IMR-90 (cell line): ENCODE measurements at regions not wholly inside any gene's neighbourhood (a gene's known extent, or its start where the extent isn't known, plus 50 kb on each side); places are given as distances from the start of the nearest gene placed in this dataset.
A peak's percentile ranks its signal among the peaks of the same experiment; 100 is the strongest.

Experiments
- ATAC-seq: fragments of 200-7000 bp; cut with Tn5 transposase; 2 replicates; pipeline ENCODE4 v1.9.1; 2020; ENCODE audit warnings: low read depth, mild to moderate bottlenecking, moderate library complexity
- BruUV-seq: library from RNA; stranded (reverse); fragments of 400-500 nt; replicated peaks from 2 replicates; lab custom pipeline; 2021; lab: Mats Ljungman, UMichigan
- CTCF ChIA-PET: fragments of 300-600 bp; formaldehyde crosslinking; extraction: SDS; loops from one replicate; lab custom pipeline; 2021; ENCODE audit warnings: antibody characterized with exemption; lab: Yijun Ruan, JAX
- POLR2A ChIA-PET: fragments of 300-600 bp; sonication (Branson Sonifier 250); formaldehyde crosslinking; loops from one replicate; lab custom pipeline; 2022; ENCODE audit warnings: antibody characterized with exemption; ENCODE audit not compliant: unreplicated experiment; lab: Charles Lee
- DNase-seq: peaks from one replicate; pipeline ENCODE4 v3.0.0; 2013
- H2AFZ ChIP-seq: replicated peaks from 2 replicates; pipeline ENCODE3; 2013; ENCODE audit warnings: low read length, mild to moderate bottlenecking; ENCODE audit not compliant: poor library complexity
- H2AK5ac ChIP-seq: 2 replicates; pipeline ENCODE4 v1.6.1; 2013; ENCODE audit warnings: low read depth, low read length, inconsistent platforms
- H2AK9ac ChIP-seq: replicated peaks from 2 replicates; pipeline ENCODE3; 2013; ENCODE audit warnings: mild to moderate bottlenecking, low read depth, low read length, moderate library complexity; ENCODE audit not compliant: poor library complexity
- H2BK120ac ChIP-seq: 2 replicates; pipeline ENCODE4 v1.6.1; 2013; ENCODE audit warnings: low read depth, low read length, inconsistent platforms
- H2BK15ac ChIP-seq: 3 replicates; pipeline ENCODE4 v1.6.1; 2013; ENCODE audit warnings: low read depth, low read length, inconsistent platforms
- H2BK20ac ChIP-seq: 2 replicates; pipeline ENCODE4 v1.6.1; 2013; ENCODE audit warnings: low read depth, mild to moderate bottlenecking, inconsistent platforms, low read length, moderate library complexity
- H2BK5ac ChIP-seq: 2 replicates; pipeline ENCODE4 v1.6.1; 2013; ENCODE audit warnings: mild to moderate bottlenecking, low read depth, low read length, inconsistent platforms; ENCODE audit not compliant: poor library complexity, severe bottlenecking
- H3K14ac ChIP-seq: replicated peaks from 2 replicates; pipeline ENCODE4 v1.6.1; 2013; ENCODE audit warnings: low read depth, low read length, inconsistent platforms
- H3K18ac ChIP-seq: 2 replicates; pipeline ENCODE4 v1.6.1; 2013; ENCODE audit warnings: low read depth, low read length, control low read depth
- H3K23ac ChIP-seq: 2 replicates; pipeline ENCODE4 v1.6.1; 2013; ENCODE audit warnings: low read depth, low read length, inconsistent platforms
- H3K27ac ChIP-seq: 2 replicates; pipeline ENCODE4 v1.5.1; 2013; ENCODE audit warnings: mild to moderate bottlenecking, control low read depth, low read length; ENCODE audit not compliant: insufficient read depth
- H3K27me3 ChIP-seq: 2 replicates; pipeline ENCODE4 v1.6.1; 2013; ENCODE audit warnings: low read length; ENCODE audit not compliant: control insufficient read depth, insufficient read depth
- H3K36me3 ChIP-seq: 2 replicates; pipeline ENCODE4 v1.6.1; 2013; ENCODE audit warnings: low read length, mixed read lengths; ENCODE audit not compliant: control insufficient read depth, insufficient read depth
- H3K4ac ChIP-seq: 2 replicates; pipeline ENCODE4 v1.6.1; 2013; ENCODE audit warnings: low read depth, low read length, inconsistent platforms
- H3K4me1 ChIP-seq: 2 replicates; pipeline ENCODE4 v1.6.1; 2013; ENCODE audit warnings: low read length, mixed read lengths; ENCODE audit not compliant: control insufficient read depth, insufficient read depth
- H3K4me2 ChIP-seq: 2 replicates; pipeline ENCODE4 v1.6.1; 2013; ENCODE audit warnings: low read depth, mild to moderate bottlenecking, control low read depth, low read length, moderate library complexity
- H3K4me3 ChIP-seq: 2 replicates; pipeline ENCODE4 v1.5.1; 2013; ENCODE audit warnings: low read depth, mild to moderate bottlenecking, control low read depth, low read length, moderate library complexity; ENCODE audit not compliant: insufficient read depth
- H3K56ac ChIP-seq: 2 replicates; pipeline ENCODE4 v1.6.1; 2013; ENCODE audit warnings: low read length, inconsistent platforms; ENCODE audit not compliant: insufficient read depth; ENCODE audit errors: extremely low read depth
- H3K79me1 ChIP-seq, 2 experiments: 2 replicates each; pipeline ENCODE4 v1.6.1; 2013; ENCODE audit warnings: low read length in 2 of 2, inconsistent platforms in 1 of 2, low read depth in 1 of 2
- H3K9ac ChIP-seq: 2 replicates; pipeline ENCODE4 v1.6.1; 2013; ENCODE audit warnings: low read depth, low read length, control low read depth
- H3K9me1 ChIP-seq: 2 replicates; pipeline ENCODE4 v1.6.1; 2013; ENCODE audit warnings: low read length, inconsistent platforms; ENCODE audit not compliant: insufficient read depth
- H3K9me3 ChIP-seq: 2 replicates; pipeline ENCODE4 v1.6.1; 2013; ENCODE audit warnings: low read length; ENCODE audit not compliant: control insufficient read depth, insufficient read depth
- H4K20me1 ChIP-seq: 2 replicates; pipeline ENCODE4 v1.6.1; 2013; ENCODE audit warnings: low read length, inconsistent platforms; ENCODE audit not compliant: insufficient read depth
- H4K5ac ChIP-seq: 2 replicates; pipeline ENCODE4 v1.6.1; 2013; ENCODE audit warnings: mild to moderate bottlenecking, low read depth, low read length, control low read depth
- H4K8ac ChIP-seq, 2 experiments: 2 replicates each; pipeline ENCODE4 v1.6.1; 2013; ENCODE audit warnings: low read depth in 2 of 2, low read length in 2 of 2, control low read depth in 1 of 2, inconsistent platforms in 1 of 2
- H4K91ac ChIP-seq: 2 replicates; pipeline ENCODE4 v1.6.1; 2013; ENCODE audit warnings: low read depth, low read length, inconsistent platforms; ENCODE audit not compliant: insufficient read depth
- FOS ChIP-seq: fragments of 150-350 bp; IDR thresholded peaks from 2 replicates; pipeline ENCODE4 v1.6.1; 2016; ENCODE audit warnings: low read depth, low read length
- MAFK ChIP-seq: IDR thresholded peaks from 2 replicates; pipeline ENCODE4 v1.6.1; 2012; ENCODE audit warnings: low read depth, low read length, improper control_type of control experiment
- MAZ ChIP-seq: IDR thresholded peaks from 2 replicates; pipeline ENCODE4 v1.6.1; 2012; ENCODE audit warnings: low read depth, mild to moderate bottlenecking, low read length, improper control_type of control experiment, moderate library complexity, borderline replicate concordance
- MXI1 ChIP-seq: IDR thresholded peaks from 2 replicates; pipeline ENCODE4 v1.6.1; 2012; ENCODE audit warnings: low read depth, mild to moderate bottlenecking, low read length, moderate library complexity, borderline replicate concordance
- POLR2A ChIP-seq: IDR thresholded peaks from 2 replicates; pipeline ENCODE4 v1.6.1; 2012; ENCODE audit warnings: mild to moderate bottlenecking, low read depth, low read length
- SMC3 ChIP-seq: fragments of 150-350 bp; IDR thresholded peaks from 2 replicates; pipeline ENCODE4 v1.6.1; 2016; ENCODE audit warnings: low read depth, mild to moderate bottlenecking, antibody characterized with exemption, low read length, moderate library complexity
- WGBS, 2 experiments: methylation state at CpG; one replicate each; pipeline versions ENCODE4 v1.1.5 to v1.1.7; 2013; ENCODE audit warnings: missing lambda C conversion rate in 2 of 2; ENCODE audit not compliant: insufficient read length in 1 of 2; ENCODE audit errors: extremely low coverage in 2 of 2; 5-methylcytosine and 5-hydroxymethylcytosine counted together
- dilution Hi-C: fragments of 300-500 bp; cut with HindIII; formaldehyde crosslinking; loops from one replicate; pipeline ENCODE4 v1.14.3; 2018; ENCODE audit warnings: low sequenced_read_pairs; ENCODE audit not compliant: unreplicated experiment
- in situ Hi-C: fragments of 300-500 bp; cut with MboI; formaldehyde crosslinking; loops from 3 replicates; pipeline ENCODE4 v1.14.3; 2019; ENCODE audit warnings: low sequenced_read_pairs, inconsistent platforms, mixed read lengths
- intact Hi-C: fragments of 100-400 bp; cut with micrococcal nuclease; formaldehyde crosslinking; loops from 2 replicates; pipeline ENCODE4 v1.10.0; 2022
- TF ChIP-seq, protein P1 (sequence below): conservative IDR thresholded peaks from 2 replicates; pipeline ENCODE4 v1.5.1; 2012; ENCODE audit warnings: mild to moderate bottlenecking, low read depth, low read length, improper control_type of control experiment
- TF ChIP-seq, protein P2 (sequence below): fragments of 150-350 bp; IDR thresholded peaks from 2 replicates; pipeline ENCODE4 v1.6.1; 2017; ENCODE audit warnings: mild to moderate bottlenecking, antibody characterized with exemption, low read length, low read depth
- TF ChIP-seq, protein P3 (sequence below): fragments of 150-350 bp; IDR thresholded peaks from 2 replicates; pipeline ENCODE4 v1.6.1; 2016; ENCODE audit warnings: low read depth, mild to moderate bottlenecking, low read length, moderate library complexity, borderline replicate concordance

DNA sequence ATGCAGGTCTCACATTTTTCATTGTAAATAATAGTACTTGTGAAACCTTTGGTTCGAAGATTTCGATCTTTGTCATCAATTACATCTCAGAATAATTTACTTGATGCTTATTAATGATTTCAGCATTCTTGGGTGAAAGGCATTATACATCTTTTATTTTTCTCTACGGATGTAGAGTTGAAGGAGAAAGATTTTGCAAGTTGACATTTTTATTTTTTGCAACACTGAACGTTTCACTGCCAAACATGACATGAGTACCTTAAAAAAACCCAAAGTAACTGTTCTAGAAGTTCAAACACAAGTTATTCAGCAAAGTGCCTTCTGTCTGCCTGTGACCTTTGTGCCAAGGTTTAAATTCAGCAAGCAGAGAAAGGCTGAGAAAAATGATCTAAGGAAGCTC lies 97.3 kb upstream of the SGK1 start:
- peak overlapping the region; percentile 49; the same call in 1 of the 3 replicates for H2BK15ac ChIP-seq
- H3K27ac ChIP-seq: no peak overlapping the region
- BruUV-seq: no TSS peak
- peak overlapping the region; percentile 29; the same call in 1 of the 2 replicates for H3K18ac ChIP-seq
- intact Hi-C loops (no loop called here), dilution Hi-C loops (no loop called here), in situ Hi-C loops (loop anchor here (10.0 kb wide), 1 partner anchor 240 kb away; no protein-coding TSS in a partner anchor)
- no peaks in the 10 kb centered on the region for H3K36me3 ChIP-seq
- peaks cover 10% of the 10 kb centered on the region for H3K9me1 ChIP-seq
- H3K79me1 ChIP-seq: 0 out of 4 replicates have a peak, but pooled peaks cover 0 to 6% of the 10 kb centered on the region in 2 experiments
- H3K9me3 ChIP-seq: peaks cover 5% of the 10 kb centered on the region
- ChIA-PET CTCF (no interaction called here), POLR2A (no interaction called here)
- no peak overlapping the region for H2AFZ ChIP-seq
- H4K20me1 ChIP-seq: no peaks in the 10 kb centered on the region
- H2AK5ac ChIP-seq: peak overlapping the region; percentile 67; the same call in 1 of the 2 replicates
- H3K4ac ChIP-seq: peak overlapping the region; percentile 8; the same call in 1 of the 2 replicates
- peaks cover 10% of the 10 kb centered on the region for H3K4me1 ChIP-seq
- TF ChIP-seq SMC3: no peak
- TF ChIP-seq, protein P1, sequence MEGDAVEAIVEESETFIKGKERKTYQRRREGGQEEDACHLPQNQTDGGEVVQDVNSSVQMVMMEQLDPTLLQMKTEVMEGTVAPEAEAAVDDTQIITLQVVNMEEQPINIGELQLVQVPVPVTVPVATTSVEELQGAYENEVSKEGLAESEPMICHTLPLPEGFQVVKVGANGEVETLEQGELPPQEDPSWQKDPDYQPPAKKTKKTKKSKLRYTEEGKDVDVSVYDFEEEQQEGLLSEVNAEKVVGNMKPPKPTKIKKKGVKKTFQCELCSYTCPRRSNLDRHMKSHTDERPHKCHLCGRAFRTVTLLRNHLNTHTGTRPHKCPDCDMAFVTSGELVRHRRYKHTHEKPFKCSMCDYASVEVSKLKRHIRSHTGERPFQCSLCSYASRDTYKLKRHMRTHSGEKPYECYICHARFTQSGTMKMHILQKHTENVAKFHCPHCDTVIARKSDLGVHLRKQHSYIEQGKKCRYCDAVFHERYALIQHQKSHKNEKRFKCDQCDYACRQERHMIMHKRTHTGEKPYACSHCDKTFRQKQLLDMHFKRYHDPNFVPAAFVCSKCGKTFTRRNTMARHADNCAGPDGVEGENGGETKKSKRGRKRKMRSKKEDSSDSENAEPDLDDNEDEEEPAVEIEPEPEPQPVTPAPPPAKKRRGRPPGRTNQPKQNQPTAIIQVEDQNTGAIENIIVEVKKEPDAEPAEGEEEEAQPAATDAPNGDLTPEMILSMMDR: no peak
- TF ChIP-seq, protein P2, sequence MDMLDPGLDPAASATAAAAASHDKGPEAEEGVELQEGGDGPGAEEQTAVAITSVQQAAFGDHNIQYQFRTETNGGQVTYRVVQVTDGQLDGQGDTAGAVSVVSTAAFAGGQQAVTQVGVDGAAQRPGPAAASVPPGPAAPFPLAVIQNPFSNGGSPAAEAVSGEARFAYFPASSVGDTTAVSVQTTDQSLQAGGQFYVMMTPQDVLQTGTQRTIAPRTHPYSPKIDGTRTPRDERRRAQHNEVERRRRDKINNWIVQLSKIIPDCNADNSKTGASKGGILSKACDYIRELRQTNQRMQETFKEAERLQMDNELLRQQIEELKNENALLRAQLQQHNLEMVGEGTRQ: no peak
- no peak for TF ChIP-seq MXI1
- no peak for TF ChIP-seq MAZ
- TF ChIP-seq, protein P3, sequence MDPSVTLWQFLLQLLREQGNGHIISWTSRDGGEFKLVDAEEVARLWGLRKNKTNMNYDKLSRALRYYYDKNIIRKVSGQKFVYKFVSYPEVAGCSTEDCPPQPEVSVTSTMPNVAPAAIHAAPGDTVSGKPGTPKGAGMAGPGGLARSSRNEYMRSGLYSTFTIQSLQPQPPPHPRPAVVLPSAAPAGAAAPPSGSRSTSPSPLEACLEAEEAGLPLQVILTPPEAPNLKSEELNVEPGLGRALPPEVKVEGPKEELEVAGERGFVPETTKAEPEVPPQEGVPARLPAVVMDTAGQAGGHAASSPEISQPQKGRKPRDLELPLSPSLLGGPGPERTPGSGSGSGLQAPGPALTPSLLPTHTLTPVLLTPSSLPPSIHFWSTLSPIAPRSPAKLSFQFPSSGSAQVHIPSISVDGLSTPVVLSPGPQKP: no peak
- TF ChIP-seq FOS: no peak
- TF ChIP-seq POLR2A: no peak
- no peak for TF ChIP-seq MAFK
- H2BK5ac ChIP-seq: no peak overlapping the region
- no peak overlapping the region for H4K91ac ChIP-seq
- no peak overlapping the region for H3K23ac ChIP-seq
- 0 out of 2 replicates have a peak overlapping the region, but pooled peaks have one; percentile 34 for H2BK20ac ChIP-seq
- 0 out of 2 replicates have a peak overlapping the region, but pooled peaks have one; percentile 27 for H3K14ac ChIP-seq
- no CpG with 5 or more reads among the region's 4 CpGs for WGBS, 2 experiments
- no peak overlapping the region for H3K56ac ChIP-seq
- H3K9ac ChIP-seq: no peak overlapping the region
- H3K4me3 ChIP-seq: no peak overlapping the region
- ATAC-seq (no peak), DNase-seq (no peak)
- H2AK9ac ChIP-seq: no peak overlapping the region
- H4K5ac ChIP-seq: no peak overlapping the region
- no peaks in the 10 kb centered on the region for H3K27me3 ChIP-seq
- peak overlapping the region; percentile 20; the same call in 1 of the 2 replicates for H2BK120ac ChIP-seq
- H3K4me2 ChIP-seq: no peak overlapping the region
- H4K8ac ChIP-seq: no peak overlapping the region
